Fibroblast of the conjunctiva (primary cell): ENCODE measurements at regions not wholly inside any gene's neighbourhood (a gene's known extent, or its start where the extent isn't known, plus 50 kb on each side); places are given as distances from the start of the nearest gene placed in this dataset.

Source experiments
- DNase-seq: peaks from one replicate; pipeline ENCODE4 v3.0.0-alpha.2; 2010; ENCODE audit warnings: low read depth

DNA sequence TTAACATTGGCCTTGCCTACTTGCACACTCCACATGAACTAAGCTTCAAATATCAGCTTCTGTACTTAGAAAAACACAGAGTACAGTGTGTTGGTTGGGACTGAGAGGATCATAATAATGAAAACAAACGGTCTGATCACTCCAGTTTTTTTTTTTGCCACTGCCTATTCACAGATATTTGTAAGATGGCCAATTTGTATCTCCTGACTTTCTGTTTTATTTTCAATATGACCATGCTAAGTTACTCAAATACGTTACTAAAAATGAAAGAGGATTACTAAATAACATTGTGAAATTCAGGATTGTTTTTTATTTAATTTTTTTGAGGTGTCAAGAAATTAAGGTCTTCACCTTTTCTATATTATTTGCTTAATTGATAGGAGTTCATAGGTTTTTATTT lies 595.1 kb downstream of the TUSC7 start:
- no peak for DNase-seq

DNA sequence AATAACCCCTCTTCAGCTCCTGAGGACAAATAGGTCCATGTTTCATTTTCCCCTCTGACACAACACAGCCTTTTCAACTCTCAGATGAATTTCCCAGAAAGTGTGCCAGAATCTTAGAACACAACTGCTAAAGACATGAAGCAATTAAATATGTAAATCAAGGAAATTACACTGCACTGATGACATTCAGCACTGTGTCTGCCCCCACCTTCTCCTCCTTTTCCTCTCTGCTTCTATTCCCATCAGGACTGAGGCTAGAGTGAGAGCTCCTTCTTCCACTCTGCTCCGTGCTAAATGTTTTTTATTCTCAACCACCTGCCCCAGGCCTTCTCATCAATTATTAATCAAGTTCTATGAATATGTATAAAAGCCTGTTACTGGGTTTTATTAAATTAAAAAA lies 596.1 kb downstream of the TUSC7 start:
- no peak for DNase-seq

DNA sequence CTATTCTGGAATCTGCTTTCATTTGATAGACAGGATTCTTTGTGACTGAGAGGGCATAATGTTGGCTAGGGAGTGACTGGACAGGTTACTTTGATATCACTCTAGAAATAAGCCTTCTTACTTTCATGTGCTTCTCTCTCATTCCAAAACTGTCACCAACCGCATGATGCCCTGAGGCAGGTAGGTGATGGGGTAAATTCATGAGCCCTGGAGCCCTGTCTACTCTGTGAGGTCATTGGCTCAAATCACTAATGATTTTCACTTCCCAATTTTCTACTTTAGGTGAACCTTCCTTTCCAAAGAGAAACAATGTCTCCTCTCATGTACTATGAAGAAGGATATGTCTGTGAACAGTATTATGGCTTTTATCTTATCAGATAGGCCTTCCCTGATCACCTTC lies 596.7 kb downstream of the TUSC7 start:
- no peak for DNase-seq

DNA sequence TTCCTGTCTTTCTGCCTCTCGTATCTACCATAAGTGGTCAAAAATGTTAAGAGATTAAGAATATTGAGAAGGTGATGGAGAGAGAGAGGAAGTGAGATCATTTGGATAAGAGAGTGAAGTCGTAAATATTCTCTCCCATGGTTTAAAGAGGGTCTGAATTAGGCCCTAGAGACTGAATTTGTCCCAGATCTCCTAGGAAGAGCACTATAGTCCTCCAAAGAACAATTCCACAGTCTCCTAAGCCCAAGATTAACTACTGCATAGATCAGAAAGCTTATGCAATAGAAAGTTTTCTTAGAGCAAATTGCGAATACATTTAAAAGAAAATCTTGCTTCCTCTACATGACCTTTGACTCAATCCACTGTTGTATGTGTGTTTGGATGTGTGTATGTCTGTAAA lies 598.8 kb downstream of the TUSC7 start:
- no peak for DNase-seq

DNA sequence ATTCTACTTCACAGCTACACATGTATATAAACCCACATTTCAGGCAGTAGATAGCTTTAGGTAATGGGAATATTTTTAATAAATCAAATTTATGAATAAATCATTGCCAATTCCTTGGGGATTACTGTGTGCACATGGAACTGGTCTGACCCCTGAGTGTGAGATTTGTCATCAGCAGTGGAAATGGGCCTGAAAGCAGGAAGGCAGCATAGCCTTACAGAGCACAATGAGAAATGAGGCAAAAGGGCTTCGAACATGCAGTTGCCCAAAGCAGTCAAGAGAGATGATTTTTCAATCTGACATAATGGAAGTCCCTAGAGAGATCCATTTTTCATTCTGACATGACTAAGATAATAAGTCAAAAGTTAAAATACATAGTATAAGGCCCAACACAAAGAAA lies 599.2 kb downstream of the TUSC7 start:
- DNase-seq, result no peak

DNA sequence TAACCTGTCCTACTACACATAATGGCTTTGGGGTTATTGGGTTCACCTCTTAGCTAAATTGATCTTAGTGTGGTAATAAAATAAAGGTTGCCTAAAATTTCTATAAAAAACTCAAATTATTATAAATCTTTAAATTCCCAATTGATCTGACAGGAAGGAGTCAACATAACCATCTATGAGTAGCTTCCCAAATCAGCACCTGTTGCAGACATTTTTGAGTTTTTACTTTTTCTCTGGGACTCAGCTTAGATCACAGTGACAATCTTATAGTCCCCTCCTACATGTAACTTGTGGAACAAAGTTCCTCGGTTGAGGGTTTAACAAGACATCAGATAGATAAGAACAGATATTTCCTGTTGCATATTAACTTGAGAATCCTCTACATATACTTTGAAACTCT lies 601.0 kb downstream of the TUSC7 start:
- no peak for DNase-seq

DNA sequence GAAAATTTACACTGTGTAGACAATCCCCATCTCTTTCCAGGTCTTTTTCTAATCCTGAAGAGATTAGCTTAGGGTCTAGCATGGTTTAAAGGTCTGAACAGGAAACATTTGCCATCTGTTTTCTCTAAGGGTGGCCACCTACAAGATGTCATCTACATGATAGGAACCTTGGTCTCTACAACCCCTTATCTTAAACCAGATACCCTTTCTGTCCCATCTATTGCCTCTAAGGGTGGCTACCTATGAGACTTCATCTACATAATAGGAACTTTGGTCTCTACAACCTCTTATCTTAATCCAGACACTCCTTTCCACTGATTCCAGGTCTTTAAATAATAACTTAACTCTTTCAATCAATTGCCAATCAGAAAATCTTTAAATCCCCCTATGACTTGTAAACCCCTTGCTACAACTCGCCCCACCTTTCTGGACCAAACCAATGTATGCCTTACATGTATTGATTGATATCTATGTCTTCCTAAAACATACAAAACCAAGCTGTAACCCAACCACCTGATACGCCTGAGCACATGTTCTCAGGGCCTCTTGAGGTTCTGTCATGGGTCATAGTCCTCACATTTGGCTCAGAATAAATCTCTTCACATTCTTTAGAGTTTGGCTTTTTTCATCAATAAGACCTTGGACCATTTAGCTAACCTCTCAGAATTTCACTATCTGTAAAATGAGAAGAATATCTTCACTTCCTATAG lies 605.0 kb downstream of the TUSC7 start:
- DNase-seq, result no peak

DNA sequence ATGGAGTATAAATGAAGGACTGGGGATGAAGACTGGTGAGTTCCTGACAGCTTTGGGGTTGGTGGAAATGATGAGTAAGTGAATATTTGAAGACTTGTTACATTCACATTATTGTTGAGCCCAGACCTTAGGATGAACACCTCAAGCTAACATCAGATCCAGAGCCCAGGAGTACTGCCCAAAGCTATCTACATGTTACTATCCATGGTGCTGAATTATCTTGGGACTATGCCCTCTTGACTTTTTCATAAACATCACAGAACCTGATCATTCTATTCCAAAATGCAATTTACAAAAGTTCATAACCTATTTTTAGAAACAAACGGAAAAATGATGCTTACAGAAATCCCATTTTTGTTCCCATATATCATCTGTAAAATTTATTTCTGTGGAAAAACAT lies 613.3 kb downstream of the TUSC7 start:
- no peak for DNase-seq

DNA sequence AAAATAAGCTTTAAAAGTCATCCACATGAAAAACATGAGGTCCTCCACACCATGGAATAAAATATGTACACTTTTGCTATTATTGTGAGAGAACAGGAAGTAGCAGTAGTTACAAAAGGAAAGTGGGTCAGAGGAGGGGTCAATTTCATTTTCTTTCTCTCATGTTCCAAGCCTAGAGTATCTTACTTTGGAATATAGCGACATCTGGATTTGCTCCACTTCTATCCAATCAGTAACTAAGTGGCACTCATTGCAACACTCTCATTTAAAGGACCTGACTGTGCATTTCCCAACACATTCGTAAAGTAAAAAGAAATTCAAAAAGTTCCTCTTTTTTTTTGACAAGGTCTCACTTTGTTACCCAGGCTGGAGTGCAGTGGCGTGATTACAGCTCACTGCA lies 637.3 kb downstream of the TUSC7 start:
- DNase-seq, result no peak

DNA sequence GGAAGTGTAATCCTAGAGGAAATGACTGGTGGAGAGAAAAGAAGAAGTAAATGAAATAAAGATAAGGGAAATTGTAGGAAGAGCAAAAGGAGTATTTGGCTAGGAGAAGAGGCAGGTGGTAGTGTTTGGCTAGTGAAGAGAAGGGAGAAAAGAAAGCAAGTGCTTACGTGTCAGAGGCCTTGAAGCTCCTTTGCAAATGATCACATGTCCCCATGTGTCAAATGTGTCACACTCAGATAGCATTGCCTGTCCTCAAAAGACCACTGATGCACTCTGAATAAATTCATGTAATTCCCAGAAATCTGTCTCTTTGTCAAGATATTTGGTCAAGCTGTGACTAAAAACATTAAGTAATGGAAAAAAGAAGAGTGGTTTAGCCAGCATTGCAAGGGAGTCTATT lies 639.3 kb downstream of the TUSC7 start:
- no peak for DNase-seq

DNA sequence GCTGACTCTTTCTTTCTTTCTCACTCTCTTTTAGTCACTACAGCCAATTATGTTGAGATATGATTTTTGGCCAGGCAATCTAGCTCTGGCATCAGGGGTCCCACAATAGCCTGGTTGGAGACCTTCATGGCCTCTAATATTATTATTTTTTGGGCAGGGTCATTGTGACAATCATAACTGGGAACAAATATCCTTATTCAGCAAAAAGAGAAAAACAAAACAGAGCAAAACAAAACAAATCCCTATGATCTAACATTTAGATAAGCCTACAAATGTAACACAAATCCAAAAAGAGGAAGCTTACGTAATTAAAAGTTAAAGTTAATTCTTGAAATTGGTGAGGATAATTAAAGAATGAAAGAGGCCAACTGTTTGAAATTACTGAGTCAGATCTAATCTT lies 640.0 kb downstream of the TUSC7 start:
- DNase-seq, result no peak

DNA sequence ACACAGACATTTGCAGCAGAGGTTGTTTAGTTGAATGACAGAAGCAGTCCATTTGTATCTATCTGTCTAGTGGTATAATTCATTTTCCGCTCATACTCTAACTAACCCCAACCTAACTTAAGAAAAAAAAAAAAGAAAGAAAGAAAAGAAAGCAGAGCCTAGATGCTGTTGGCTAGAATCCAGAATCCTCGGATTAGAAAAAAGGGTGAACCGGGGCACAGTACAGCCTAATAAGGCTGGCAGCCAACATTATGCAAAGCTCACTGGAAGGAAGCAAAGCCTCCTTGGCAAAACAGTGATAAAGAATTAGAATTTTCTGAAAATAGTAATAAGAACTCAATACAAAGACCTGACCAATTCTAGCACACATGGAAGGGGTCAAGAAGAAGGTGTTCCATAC lies 640.8 kb downstream of the TUSC7 start:
- DNase-seq, result no peak

DNA sequence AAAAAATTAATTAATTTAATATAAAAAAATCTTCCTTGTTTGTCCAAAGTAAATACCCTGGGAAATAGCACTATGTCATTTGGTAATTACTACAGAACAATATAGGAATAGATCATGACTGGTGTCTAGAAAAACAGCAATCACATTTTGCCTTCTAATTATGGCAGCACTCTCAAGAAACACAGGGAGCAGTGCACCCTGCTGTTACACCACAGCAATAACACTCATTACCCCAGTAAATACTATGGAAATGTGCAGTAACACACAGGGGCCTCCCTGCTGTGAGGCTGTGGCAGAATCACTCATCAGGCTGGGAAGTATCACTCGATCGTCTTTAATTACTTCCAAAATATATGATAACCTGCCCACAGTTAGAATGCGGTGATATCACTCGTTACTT lies 646.0 kb downstream of the TUSC7 start:
- peak; percentile 12 for DNase-seq

DNA sequence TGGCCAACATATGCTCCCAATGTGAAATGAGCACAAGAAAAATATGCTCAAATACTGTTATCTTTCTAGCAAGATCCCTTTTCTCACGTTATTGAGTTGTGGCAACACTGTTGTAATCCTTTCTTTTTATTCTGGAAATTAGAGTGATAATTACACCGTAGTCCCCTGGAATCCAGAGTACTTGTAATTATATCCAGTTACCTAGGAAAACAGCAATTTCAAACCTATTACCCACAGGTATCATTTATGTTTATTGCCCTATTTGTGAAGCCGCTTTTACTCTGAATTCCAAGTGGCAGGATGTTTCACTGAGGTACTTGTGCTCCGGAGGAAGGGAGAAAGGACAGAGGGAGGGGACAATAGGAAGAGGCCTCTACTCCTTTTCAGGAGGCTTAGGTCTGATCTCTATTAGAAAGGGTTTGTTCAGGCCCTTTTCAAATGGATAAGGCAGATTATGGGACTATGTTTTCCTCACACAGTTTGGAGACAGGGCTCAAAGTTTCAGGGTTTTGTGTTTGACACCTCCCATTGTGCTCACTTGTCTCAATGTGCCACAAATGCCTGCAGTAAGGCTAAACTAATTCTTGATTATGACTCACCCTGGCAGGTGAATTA lies 646.6 kb downstream of the TUSC7 start:
- DNase-seq, result no peak

DNA sequence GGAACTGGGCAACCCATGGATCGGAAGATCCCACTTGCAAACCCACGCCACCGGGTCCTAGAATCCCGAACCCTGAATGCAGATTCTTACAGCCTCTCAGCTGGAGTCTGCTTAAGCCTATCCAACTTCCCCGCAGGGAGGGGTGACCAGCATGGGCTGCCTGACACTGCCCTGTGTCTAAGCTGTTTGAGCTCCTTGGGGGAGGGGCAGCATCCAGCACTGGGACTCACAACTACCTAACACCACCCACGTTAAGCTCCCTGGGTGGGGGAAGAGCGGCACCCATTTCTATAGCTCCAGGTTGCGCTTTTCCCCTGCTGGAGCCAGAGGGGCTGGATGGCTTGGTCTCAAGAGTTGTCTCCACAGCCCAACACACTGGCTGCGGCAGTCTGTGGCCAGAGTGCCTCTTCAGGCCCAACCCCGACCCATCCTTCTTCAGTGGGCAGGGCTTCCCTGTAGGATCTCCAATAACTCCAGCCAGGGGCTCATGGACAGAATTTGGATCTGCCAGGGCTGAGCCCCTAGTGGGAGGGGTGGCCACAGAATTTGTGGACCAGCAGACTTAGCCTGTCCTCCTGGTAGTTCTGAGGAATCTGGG lies 649.2 kb downstream of the TUSC7 start:
- DNase-seq, result no peak

DNA sequence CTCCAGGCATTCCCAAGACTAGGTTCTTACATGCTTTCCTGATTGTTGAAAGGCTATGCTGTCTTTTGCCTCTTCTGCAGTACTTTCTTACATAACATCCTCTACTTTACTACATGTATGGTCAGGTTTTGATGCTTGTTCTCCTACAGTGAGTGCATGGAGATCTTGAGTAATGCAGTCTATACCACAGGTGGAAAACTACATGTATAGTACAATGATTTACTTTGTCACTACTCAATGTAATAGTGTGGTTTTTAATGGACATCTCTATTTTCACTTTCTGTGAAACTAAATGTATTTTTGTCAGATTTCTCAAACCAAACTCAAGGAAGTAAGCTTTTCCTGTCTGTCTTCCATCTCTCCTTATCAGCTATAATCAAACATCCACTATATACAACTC lies 657.0 kb downstream of the TUSC7 start:
- no peak for DNase-seq

DNA sequence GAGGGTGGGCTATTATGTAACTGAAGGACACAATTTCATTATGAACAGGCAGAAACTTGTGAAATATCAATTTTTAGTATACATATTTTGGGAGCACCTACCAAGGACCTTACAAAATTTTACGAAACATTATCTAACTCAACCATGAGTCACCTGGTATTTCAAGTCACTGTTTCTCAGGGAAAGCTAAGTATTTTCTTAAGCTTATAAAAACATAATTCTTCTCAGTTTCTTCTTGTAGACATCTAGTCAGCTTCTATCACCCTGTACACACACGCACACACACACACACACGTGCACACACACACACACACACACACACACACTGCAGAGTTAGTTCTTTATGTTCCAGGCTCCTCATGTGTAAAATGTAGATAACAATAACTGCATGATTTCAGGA lies 658.3 kb downstream of the TUSC7 start:
- DNase-seq, result no peak

DNA sequence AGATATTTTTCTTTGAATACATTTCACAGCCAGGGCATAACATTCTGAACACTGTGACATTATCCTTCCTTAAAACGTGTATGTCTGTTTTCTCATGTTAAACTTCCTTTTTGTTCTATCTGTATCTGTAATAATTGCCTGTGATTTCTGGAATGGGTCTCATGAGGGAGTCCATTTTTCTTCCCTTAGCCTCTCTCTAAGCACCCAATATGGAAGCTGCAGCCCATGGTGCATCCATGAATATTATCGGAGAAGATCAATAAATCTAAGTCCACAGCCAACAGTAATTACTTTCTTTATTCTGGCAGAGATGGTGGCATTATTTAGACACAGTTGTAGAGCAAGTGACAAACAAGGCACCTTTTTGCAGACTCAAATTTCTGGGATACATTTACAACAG lies 671.1 kb downstream of the TUSC7 start:
- DNase-seq, result no peak

DNA sequence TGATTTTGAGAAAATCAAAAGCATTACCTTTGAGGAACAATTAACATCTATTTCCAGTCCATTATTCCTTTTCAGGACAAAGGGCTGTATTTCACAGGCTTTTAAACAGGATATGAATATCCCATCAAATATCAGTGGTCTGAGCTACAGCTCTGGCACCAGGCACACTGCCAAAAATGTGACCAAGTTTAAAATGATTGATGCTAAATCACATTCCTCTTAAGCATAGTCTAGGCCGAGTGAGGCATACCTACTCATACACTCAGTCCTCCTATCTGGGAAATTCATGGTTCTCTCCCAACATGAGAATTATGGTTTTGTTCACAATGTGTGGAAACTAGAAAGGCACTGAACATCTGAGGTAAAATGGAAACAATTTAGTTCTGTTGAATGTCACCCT lies 683.5 kb downstream of the TUSC7 start:
- DNase-seq, result no peak

DNA sequence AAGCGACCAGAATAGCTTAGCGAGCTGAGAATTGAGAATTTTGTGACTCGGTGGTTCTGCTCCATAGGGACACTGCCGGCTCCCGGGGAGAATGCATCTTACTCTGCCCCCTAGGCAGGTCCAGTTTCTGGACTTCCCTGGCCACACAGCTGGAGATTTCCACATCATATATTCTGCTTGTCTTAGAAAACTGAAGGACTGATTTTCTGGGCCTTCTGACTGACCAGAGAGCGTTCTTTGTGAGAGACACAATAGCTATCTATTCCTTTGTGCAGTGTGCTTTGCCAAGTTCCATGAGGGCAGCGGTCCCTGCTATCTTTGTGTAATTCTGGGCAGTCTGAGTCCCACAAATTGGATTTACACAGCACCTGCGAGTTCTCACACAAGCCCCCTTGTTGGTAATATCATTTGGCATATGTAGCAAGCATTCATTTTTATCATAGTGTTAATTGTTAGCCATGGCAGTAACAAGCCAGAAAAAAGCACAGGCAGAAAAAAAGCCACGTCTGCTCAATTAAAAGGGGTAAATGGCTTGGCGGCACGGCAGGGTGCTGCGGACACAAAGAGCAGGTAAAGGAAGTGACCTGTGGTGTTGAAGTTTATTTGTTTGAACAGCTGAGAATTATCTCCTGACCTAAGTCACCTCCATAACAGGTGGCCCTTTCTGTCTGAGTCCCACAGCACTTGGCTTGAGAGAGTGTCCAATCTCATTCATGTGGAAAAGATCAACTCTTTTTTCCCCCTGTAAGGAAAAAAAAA lies 688.7 kb downstream of the TUSC7 start:
- DNase-seq, result no peak

DNA sequence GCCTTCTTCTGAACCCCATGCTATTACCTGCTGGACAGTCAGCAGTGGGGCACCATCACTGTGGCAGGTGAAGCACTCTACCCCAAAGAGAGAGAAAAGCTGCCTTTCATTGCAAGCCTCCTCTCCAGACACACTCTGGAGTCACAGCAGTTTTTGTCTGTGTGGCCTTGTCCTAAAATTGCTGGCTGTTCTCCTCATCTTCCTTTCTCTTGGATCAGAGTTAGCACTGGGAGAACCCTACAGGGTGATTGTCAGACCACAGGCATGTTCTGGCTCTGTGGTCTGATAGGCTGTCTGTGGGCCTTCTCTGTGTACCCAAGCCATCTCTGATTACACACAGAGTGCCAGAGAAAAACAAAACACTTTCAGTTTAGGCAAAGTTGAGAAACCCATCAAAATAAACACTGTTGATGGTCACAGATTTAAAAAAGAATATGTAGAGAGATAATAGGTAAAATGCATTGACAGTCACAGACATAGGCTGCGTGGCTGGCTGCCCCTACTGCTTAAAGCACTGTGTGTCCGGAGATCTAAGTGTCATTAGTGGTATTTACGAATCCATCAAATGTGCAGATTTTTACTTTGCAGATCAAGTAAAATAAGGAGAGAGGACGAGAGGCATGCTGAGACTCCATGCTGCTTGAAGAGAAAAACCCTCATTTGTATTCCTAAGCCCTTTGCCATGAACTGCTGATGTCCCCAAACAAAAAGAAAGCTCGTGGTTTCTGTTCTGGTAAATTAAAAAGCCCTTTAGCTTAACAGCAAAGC lies 689.9 kb downstream of the TUSC7 start:
- peak; percentile 6 for DNase-seq

DNA sequence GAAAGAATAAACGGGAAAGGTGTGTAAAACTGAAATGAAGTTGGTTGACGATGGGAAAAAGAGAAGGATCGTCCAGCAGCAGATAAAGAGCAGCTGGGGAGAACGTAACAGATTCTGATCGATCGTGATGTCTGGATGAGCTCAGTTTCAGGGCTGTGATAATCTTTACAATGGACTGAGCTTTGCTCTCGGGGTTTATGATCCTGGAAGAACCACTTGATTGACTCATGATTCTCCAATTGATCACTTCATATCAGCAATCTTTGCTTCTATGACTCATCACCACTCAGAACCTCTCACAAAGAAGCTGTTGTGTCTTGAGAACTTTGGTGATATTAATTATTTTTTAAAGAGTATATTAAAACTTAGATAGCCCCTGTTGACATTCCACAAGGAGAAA lies 690.7 kb downstream of the TUSC7 start:
- DNase-seq, result no peak
